ENCODE measurements at regions not wholly inside any gene's neighbourhood (a gene's known extent, or its start where the extent isn't known, plus 50 kb on each side); places are given as distances from the start of the nearest gene placed in this dataset.

GRCh38 chr7:68207676-68208075, 1211.0 kb downstream of the TYW1 start:
- TF ChIP-seq EZH2 (IDR thresholded peaks at IDR 0.05; ENCODE audit: insufficient read depth, poor library complexity, severe bottlenecking) = no peak
- TF ChIP-seq EZH2phosphoT487 (IDR thresholded peaks at IDR 0.05; ENCODE audit: insufficient read depth, low read depth) = no peak

Measured in GM23248 (cell line).